Neural crest cell (in vitro differentiated cells): ENCODE measurements at regions not wholly inside any gene's neighbourhood (a gene's known extent, or its start where the extent isn't known, plus 50 kb on each side); places are given as distances from the start of the nearest gene placed in this dataset.

Source experiments
- DNase-seq: peaks from one replicate; pipeline ENCODE4 v3.0.0; 2021; ENCODE audit warnings: low read depth, mixed read lengths, low spot score
- H3K27ac Mint-ChIP-seq: one replicate; pipeline ENCODE4 v1.8.0; 2021; ENCODE audit warnings: mild to moderate bottlenecking, mixed read lengths; ENCODE audit not compliant: unreplicated experiment
- H3K27me3 Mint-ChIP-seq: 2 replicates; pipeline ENCODE4 v1.8.0; 2021; ENCODE audit warnings: low read depth, mild to moderate bottlenecking, mixed read lengths
- H3K36me3 Mint-ChIP-seq: 2 replicates; pipeline ENCODE4 v1.8.0; 2021; ENCODE audit warnings: low read depth, mild to moderate bottlenecking, mixed read lengths
- H3K4me1 Mint-ChIP-seq: 2 replicates; pipeline ENCODE4 v1.8.0; 2021; ENCODE audit warnings: mixed read lengths
- H3K4me3 Mint-ChIP-seq: one replicate; pipeline ENCODE4 v1.8.0; 2021; ENCODE audit warnings: mild to moderate bottlenecking, mixed read lengths
- H3K9me3 Mint-ChIP-seq: 2 replicates; pipeline ENCODE4 v1.8.0; 2021; ENCODE audit warnings: mixed read lengths
- CTCF ChIP-seq: fragments of 200-600 bp; sonication (generic); conservative IDR thresholded peaks from 2 replicates; pipeline ENCODE4 v1.5.0; 2021; ENCODE audit warnings: antibody characterized with exemption, mild to moderate bottlenecking

DNA sequence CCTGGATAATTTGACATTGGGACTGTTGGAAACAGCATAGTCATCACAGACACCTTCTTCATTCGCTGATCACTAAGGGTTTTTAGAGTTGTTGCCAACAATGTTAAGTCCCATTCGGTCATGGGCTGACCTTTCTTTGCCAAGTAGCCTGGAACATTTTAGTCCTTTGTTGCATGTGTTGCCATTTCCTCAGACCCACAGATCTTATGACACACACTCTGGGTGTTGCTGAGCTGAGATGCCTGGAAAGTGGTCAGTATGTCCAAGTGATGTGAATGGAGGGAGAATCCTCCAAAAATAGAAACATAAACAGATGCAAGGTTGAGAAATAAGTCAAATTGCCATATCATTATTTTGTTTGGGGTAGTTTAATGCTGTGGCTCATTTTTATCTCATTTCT is 61.5 kb upstream of the GJA5 start:
- Mint-ChIP-seq H3K27me3 (no peaks in the 10 kb centered on the region), H3K27ac (no peak overlapping the region), H3K4me1 (peaks cover 7% of the 10 kb centered on the region), H3K9me3 (peaks cover 4% of the 10 kb centered on the region), H3K4me3 (no peak overlapping the region), H3K36me3 (no peaks in the 10 kb centered on the region)
- no peak for DNase-seq
- no peak for TF ChIP-seq CTCF

DNA sequence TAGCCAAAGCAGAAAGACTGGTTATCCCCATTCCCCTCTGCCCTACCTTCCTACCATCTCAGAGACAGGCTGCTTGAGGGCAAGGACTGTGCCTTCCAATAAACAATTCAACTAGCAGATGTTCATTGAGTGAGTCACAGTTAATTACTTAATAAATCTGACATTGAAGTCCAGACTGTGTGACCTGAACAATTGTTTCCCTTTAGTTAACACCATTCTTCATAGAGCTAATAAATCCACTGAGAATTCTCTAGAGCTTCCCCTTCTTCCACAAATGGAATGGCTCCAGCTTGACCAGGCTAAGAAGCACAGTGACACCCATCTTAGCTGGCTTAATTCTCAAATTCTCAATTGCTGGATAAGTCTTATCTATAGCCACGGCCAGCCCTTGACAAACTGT is 61.9 kb upstream of the GJA5 start:
- DNase-seq, result no peak
- no peaks in the 10 kb centered on the region for H3K27me3 Mint-ChIP-seq
- H3K4me1 Mint-ChIP-seq, result peaks cover 7% of the 10 kb centered on the region
- no peaks in the 10 kb centered on the region for H3K36me3 Mint-ChIP-seq
- no peak for TF ChIP-seq CTCF
- H3K9me3 Mint-ChIP-seq, result peaks cover 9% of the 10 kb centered on the region
- H3K4me3 Mint-ChIP-seq, result no peak overlapping the region
- no peak overlapping the region for H3K27ac Mint-ChIP-seq

GRCh38 chr1:147824001-147824400 is 63.6 kb upstream of the GJA5 start:
- H3K27ac Mint-ChIP-seq, result no peak overlapping the region
- no peak overlapping the region for H3K4me3 Mint-ChIP-seq
- no peak for DNase-seq
- peaks cover 15% of the 10 kb centered on the region for H3K9me3 Mint-ChIP-seq
- no peaks in the 10 kb centered on the region for H3K27me3 Mint-ChIP-seq
- H3K36me3 Mint-ChIP-seq, result peaks cover 3% of the 10 kb centered on the region
- H3K4me1 Mint-ChIP-seq, result peaks cover 4% of the 10 kb centered on the region
- TF ChIP-seq CTCF, result no peak

DNA sequence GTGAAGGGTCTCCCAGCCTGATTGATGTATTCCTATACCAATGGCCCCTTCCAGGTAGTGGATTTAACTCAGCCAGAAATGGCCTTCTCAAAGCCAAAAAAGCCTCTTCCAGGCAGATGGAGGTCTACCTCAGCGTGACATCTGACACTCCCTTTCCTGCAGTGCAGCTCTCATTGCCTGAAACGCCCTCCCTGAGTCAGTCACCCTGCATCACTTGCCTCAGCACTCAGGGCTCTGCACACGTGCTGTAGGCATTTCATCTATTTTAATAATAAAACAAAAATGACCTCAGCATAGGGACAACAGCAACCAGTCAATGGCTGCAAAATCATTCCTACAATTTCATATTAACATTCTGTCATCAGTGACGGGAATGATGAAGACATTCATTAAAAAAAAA is 64.4 kb upstream of the GJA5 start:
- Mint-ChIP-seq H3K36me3 (peaks cover 3% of the 10 kb centered on the region), H3K4me1 (no peaks in the 10 kb centered on the region), H3K4me3 (no peak overlapping the region), H3K27ac (no peak overlapping the region), H3K9me3 (peaks cover 19% of the 10 kb centered on the region), H3K27me3 (no peaks in the 10 kb centered on the region)
- no peak for DNase-seq
- no peak for TF ChIP-seq CTCF

- no peak for TF ChIP-seq CTCF
- no peak overlapping the region for H3K27ac Mint-ChIP-seq
- H3K4me1 Mint-ChIP-seq, result no peaks in the 10 kb centered on the region
- H3K27me3 Mint-ChIP-seq, result no peaks in the 10 kb centered on the region
- peaks cover 3% of the 10 kb centered on the region for H3K36me3 Mint-ChIP-seq
- peaks cover 19% of the 10 kb centered on the region for H3K9me3 Mint-ChIP-seq
- H3K4me3 Mint-ChIP-seq, result no peak overlapping the region
- no peak for DNase-seq
Measured at GRCh38 chr1:147825586-147825985, 65.2 kb upstream of the GJA5 start.

DNA sequence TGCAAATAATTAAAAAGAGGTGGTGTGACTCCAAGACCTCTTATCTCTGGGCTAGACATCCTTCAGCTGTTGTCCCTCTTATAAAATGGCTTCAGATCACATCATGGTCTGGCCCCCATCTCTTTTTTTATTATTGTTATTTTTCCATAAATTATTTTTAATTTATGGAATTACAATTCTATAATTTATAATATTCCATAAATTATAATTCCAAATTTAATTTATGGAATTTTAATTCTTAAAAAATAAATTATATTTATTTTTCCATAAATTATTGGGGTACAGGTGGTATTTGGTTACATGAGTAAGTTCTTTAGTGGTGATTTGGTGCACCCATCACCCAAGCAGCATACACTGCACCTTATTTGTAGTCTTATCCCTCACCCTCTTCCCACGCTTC is 65.9 kb upstream of the GJA5 start:
- Mint-ChIP-seq H3K4me3 (no peak overlapping the region), H3K27ac (no peak overlapping the region), H3K9me3 (peaks cover 21% of the 10 kb centered on the region), H3K4me1 (no peaks in the 10 kb centered on the region), H3K36me3 (peaks cover 3% of the 10 kb centered on the region), H3K27me3 (no peaks in the 10 kb centered on the region)
- no peak for TF ChIP-seq CTCF
- DNase-seq, result no peak
